ENCODE measurements at regions not wholly inside any gene's neighbourhood (a gene's known extent, or its start where the extent isn't known, plus 50 kb on each side); places are given as distances from the start of the nearest gene placed in this dataset.

DNA sequence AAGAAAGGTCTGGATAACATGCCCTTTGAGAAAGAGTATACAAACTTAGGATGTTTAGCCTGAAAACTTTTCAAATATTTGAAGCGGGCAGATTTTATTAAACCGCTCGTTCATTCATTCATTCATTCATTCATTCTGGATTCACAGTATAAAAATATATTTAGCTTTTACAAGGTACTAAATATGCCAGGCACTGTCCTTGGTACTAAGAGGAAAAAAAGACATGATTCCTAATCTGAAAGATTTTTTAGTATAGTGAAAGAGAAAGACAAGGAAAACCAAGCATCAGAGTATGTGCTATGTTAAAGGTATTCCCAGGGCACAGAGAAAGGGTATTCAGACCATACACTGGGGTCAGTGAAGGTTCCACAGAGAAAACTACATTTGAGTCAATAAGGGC, 299.7 kb downstream of the BCAT1 start:
- TF ChIP-seq SMC3 (IDR thresholded peaks at IDR 0.05; ENCODE audit: low read depth, low read length) = no peak
- TF ChIP-seq FOS (IDR thresholded peaks at IDR 0.05; ENCODE audit: low read depth, low read length) = no peak
- no peak for TF ChIP-seq MAFK (IDR thresholded peaks at IDR 0.05; ENCODE audit: low read depth, low read length)
- no peak overlapping the region for H3K4me3 ChIP-seq (ENCODE audit: insufficient read depth, low read depth, low read length)
- no peaks in the 10 kb centered on the region for H4K20me1 ChIP-seq (ENCODE audit: insufficient read depth, low read length)
- no peak overlapping the region for H3K14ac ChIP-seq (replicated peaks; ENCODE audit: low read depth, low read length)
- H2AFZ ChIP-seq (replicated peaks; ENCODE audit: low read length, poor library complexity) = no peak overlapping the region
- no peak overlapping the region for H2AK9ac ChIP-seq (replicated peaks; ENCODE audit: low read depth, low read length, poor library complexity)
- CTCF ChIA-PET = no interaction called here
- BruUV-seq (replicated peaks) = no TSS peak
- no peaks in the 10 kb centered on the region for H3K79me1 ChIP-seq (ENCODE audit: low read depth in 1 of 2, low read length in 2 of 2)
- no peak overlapping the region for H3K4me2 ChIP-seq (ENCODE audit: low read depth, low read length)
- no peaks in the 10 kb centered on the region for H3K36me3 ChIP-seq (ENCODE audit: control insufficient read depth, insufficient read depth, low read length)
- H3K9me3 ChIP-seq (ENCODE audit: control insufficient read depth, insufficient read depth, low read length) = no peaks in the 10 kb centered on the region
- no peak overlapping the region for H2BK15ac ChIP-seq (ENCODE audit: low read depth, low read length)
- no peak overlapping the region for H2BK120ac ChIP-seq (ENCODE audit: low read depth, low read length)
- no peaks in the 10 kb centered on the region for H3K4me1 ChIP-seq (ENCODE audit: control insufficient read depth, insufficient read depth, low read length)
- no peak overlapping the region for H2AK5ac ChIP-seq (ENCODE audit: low read depth, low read length)
- no peak overlapping the region for H4K91ac ChIP-seq (ENCODE audit: insufficient read depth, low read depth, low read length)
- H2BK20ac ChIP-seq (ENCODE audit: low read depth, low read length) = no peak overlapping the region
- no peak overlapping the region for H4K5ac ChIP-seq (ENCODE audit: low read depth, low read length)
- no peak overlapping the region for H3K18ac ChIP-seq (ENCODE audit: low read depth, low read length)
- no peak overlapping the region for H2BK5ac ChIP-seq (ENCODE audit: low read depth, low read length, poor library complexity, severe bottlenecking)
- no peak overlapping the region for H3K56ac ChIP-seq (ENCODE audit: extremely low read depth, insufficient read depth, low read length)
- H4K8ac ChIP-seq (ENCODE audit: low read depth in 2 of 2, low read length in 2 of 2) = no peak overlapping the region
- no peak overlapping the region for H3K4ac ChIP-seq (ENCODE audit: low read depth, low read length)
- POLR2A ChIA-PET (ENCODE audit: unreplicated experiment) = no interaction called here
- DNase-seq = no peak
- in situ Hi-C loops (cut with MboI; ENCODE audit: low sequenced_read_pairs) (no loop called here), dilution Hi-C loops (cut with HindIII; ENCODE audit: low sequenced_read_pairs, unreplicated experiment) (no loop called here), intact Hi-C loops (cut with micrococcal nuclease) (no loop called here)
- H3K9me1 ChIP-seq (ENCODE audit: insufficient read depth, low read length) = no peaks in the 10 kb centered on the region
- no peak overlapping the region for H3K27ac ChIP-seq (ENCODE audit: insufficient read depth, low read length)
- H3K9ac ChIP-seq (ENCODE audit: low read depth, low read length) = no peak overlapping the region
- ATAC-seq (ENCODE audit: low read depth) = no peak
- no peak overlapping the region for H3K23ac ChIP-seq (ENCODE audit: low read depth, low read length)
- H3K27me3 ChIP-seq (ENCODE audit: control insufficient read depth, insufficient read depth, low read length) = no peaks in the 10 kb centered on the region
- no CpG with 5 or more reads among the region's 3 CpGs for WGBS, 2 experiments (ENCODE audit: extremely low coverage in 2 of 2, insufficient read length in 1 of 2)

Measured in IMR-90 (cell line).